ENCODE measurements at regions not wholly inside any gene's neighbourhood (a gene's known extent, or its start where the extent isn't known, plus 50 kb on each side); places are given as distances from the start of the nearest gene placed in this dataset.
"Not testable (repeated sequence)": the region's sequence is repeated elsewhere in the genome, so short reads cannot be mapped to it uniquely, and the experiment has no call there.

GRCh38 chrX:114037515-114037914 lies 546.4 kb upstream of the HTR2C start:
- Histone ChIP-seq H3K4me3 (ENCODE audit: low read length) (no peak overlapping the region), H3K27me3 (ENCODE audit: control insufficient read depth in 2 of 2, insufficient read depth in 2 of 2, low read length in 2 of 2) (no peaks in the 10 kb centered on the region), H3K27ac (ENCODE audit: low read depth, low read length) (no peak overlapping the region), H3K4me1 (ENCODE audit: control insufficient read depth in 2 of 2, insufficient read depth in 2 of 2, low read length in 2 of 2) (no peaks in the 10 kb centered on the region), H3K36me3 (ENCODE audit: control insufficient read depth in 2 of 3, insufficient read depth in 3 of 3, low read length in 3 of 3) (no peaks in the 10 kb centered on the region), H3K9me3 (ENCODE audit: control insufficient read depth in 2 of 3, low read length in 3 of 3) (no peaks in the 10 kb centered on the region)
- H3K9me3 Mint-ChIP-seq = peaks cover 0 to 6% (median 0%) of the 10 kb centered on the region in 11 donors
- intact Hi-C loops (cut with micrococcal nuclease) = no loop called here
- CTCF ChIA-PET = no interaction called here
- H3K36me3 Mint-ChIP-seq = no peaks in the 10 kb centered on the region
- DNase-seq (no peak), ATAC-seq (no peak)
- H3K4me1 Mint-ChIP-seq = no peaks in the 10 kb centered on the region
- POLR2A ChIA-PET = no interaction called here
- no peaks in the 10 kb centered on the region for H3K27me3 Mint-ChIP-seq
- no peak overlapping the region for H3K27ac Mint-ChIP-seq
- no peak overlapping the region for H3K4me3 Mint-ChIP-seq

GRCh38 chrX:114028907-114029662 lies 554.8 kb upstream of the HTR2C start:
- H3K4me3 ChIP-seq (ENCODE audit: low read length) = no peak overlapping the region
- Mint-ChIP-seq H3K27me3 (no peaks in the 10 kb centered on the region), H3K4me1 (no peaks in the 10 kb centered on the region), H3K9me3 (peaks cover 0 to 20% (median 3%) of the 10 kb centered on the region in 11 donors), H3K4me3 (no peak overlapping the region), H3K36me3 (no peaks in the 10 kb centered on the region), H3K27ac (no peak overlapping the region)
- no peaks in the 10 kb centered on the region for H3K27me3 ChIP-seq (ENCODE audit: control insufficient read depth in 2 of 2, insufficient read depth in 2 of 2, low read length in 2 of 2)
- ChIA-PET POLR2A (no interaction called here), CTCF (interaction anchor here (0.6 kb wide), 1 partner anchor 78 kb away, joined by 4 read pairs; no protein-coding TSS in a partner anchor)
- H3K27ac ChIP-seq (ENCODE audit: low read depth, low read length) = no peak overlapping the region
- DNase-seq = no peak
- intact Hi-C loops (cut with micrococcal nuclease) = no loop called here
- H3K36me3 ChIP-seq (ENCODE audit: control insufficient read depth in 2 of 3, insufficient read depth in 3 of 3, low read length in 3 of 3) = no peaks in the 10 kb centered on the region
- H3K9me3 ChIP-seq (ENCODE audit: control insufficient read depth in 2 of 3, low read length in 3 of 3) = no peaks in the 10 kb centered on the region
- ATAC-seq = no peak
- no peaks in the 10 kb centered on the region for H3K4me1 ChIP-seq (ENCODE audit: control insufficient read depth in 2 of 2, insufficient read depth in 2 of 2, low read length in 2 of 2)

DNA sequence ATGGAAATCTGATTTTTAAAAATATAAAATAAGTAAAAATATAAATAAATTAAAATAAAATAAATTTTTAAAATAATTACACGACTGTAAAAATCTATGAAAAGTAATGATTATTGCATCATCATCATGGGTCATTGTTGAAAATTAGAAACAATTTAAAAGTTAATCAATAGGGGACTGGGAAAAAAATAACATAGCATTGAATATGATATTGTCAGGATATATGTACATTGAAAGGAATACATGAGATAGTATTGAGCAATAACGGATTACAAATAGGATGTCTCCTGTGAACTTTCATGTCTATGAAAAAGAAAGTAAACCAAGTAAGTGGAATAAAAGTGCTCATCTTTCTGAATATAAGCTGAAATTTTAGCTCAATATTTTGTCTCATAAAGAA lies 566.8 kb upstream of the HTR2C start:
- H3K9me3 Mint-ChIP-seq = peaks cover 0 to 6% (median 0%) of the 10 kb centered on the region in 11 donors
- H3K36me3 Mint-ChIP-seq = no peaks in the 10 kb centered on the region
- no peaks in the 10 kb centered on the region for H3K4me1 Mint-ChIP-seq
- CTCF ChIA-PET = no interaction called here
- Histone ChIP-seq H3K9me3 (ENCODE audit: control insufficient read depth in 2 of 3, low read length in 3 of 3) (no peaks in the 10 kb centered on the region), H3K27ac (ENCODE audit: low read depth, low read length) (no peak overlapping the region), H3K4me1 (ENCODE audit: control insufficient read depth in 2 of 2, insufficient read depth in 2 of 2, low read length in 2 of 2) (no peaks in the 10 kb centered on the region), H3K27me3 (ENCODE audit: control insufficient read depth in 2 of 2, insufficient read depth in 2 of 2, low read length in 2 of 2) (no peaks in the 10 kb centered on the region), H3K36me3 (ENCODE audit: control insufficient read depth in 2 of 3, insufficient read depth in 3 of 3, low read length in 3 of 3) (no peaks in the 10 kb centered on the region), H3K4me3 (ENCODE audit: low read length) (no peak overlapping the region)
- H3K27me3 Mint-ChIP-seq = no peaks in the 10 kb centered on the region
- no peak overlapping the region for H3K4me3 Mint-ChIP-seq
- POLR2A ChIA-PET = no interaction called here
- no peak for DNase-seq
- H3K27ac Mint-ChIP-seq = no peak overlapping the region
- no peak for ATAC-seq
- intact Hi-C loops (cut with micrococcal nuclease) = no loop called here

GRCh38 chrX:114015966-114016365 lies 567.9 kb upstream of the HTR2C start:
- no peak for DNase-seq
- CTCF ChIA-PET = no interaction called here

GRCh38 chrX:114006664-114007063 lies 577.2 kb upstream of the HTR2C start:
- DNase-seq (no peak), ATAC-seq (no peak)
- Histone ChIP-seq H3K4me3 (ENCODE audit: low read length) (no peak overlapping the region), H3K4me1 (ENCODE audit: control insufficient read depth in 2 of 2, insufficient read depth in 2 of 2, low read length in 2 of 2) (no peaks in the 10 kb centered on the region), H3K9me3 (ENCODE audit: control insufficient read depth in 2 of 3, low read length in 3 of 3) (no peaks in the 10 kb centered on the region), H3K27ac (ENCODE audit: low read depth, low read length) (no peak overlapping the region), H3K27me3 (ENCODE audit: control insufficient read depth in 2 of 2, insufficient read depth in 2 of 2, low read length in 2 of 2) (no peaks in the 10 kb centered on the region), H3K36me3 (ENCODE audit: control insufficient read depth in 2 of 3, insufficient read depth in 3 of 3, low read length in 3 of 3) (no peaks in the 10 kb centered on the region)
- intact Hi-C loops (cut with micrococcal nuclease) = no loop called here
- peaks cover 0 to 6% (median 3%) of the 10 kb centered on the region in 11 donors for H3K9me3 Mint-ChIP-seq
- H3K4me3 Mint-ChIP-seq = no peak overlapping the region
- ChIA-PET POLR2A (no interaction called here), CTCF (no interaction called here)
- H3K4me1 Mint-ChIP-seq = no peaks in the 10 kb centered on the region
- no peaks in the 10 kb centered on the region for H3K27me3 Mint-ChIP-seq
- H3K36me3 Mint-ChIP-seq = no peaks in the 10 kb centered on the region
- no peak overlapping the region for H3K27ac Mint-ChIP-seq

More at GRCh38 chrX:114015966-114016365, 567.9 kb upstream of the HTR2C start:
- H3K4me1 Mint-ChIP-seq = no peaks in the 10 kb centered on the region
- intact Hi-C loops (cut with micrococcal nuclease) = no loop called here
- Histone ChIP-seq H3K27me3 (ENCODE audit: control insufficient read depth in 2 of 2, insufficient read depth in 2 of 2, low read length in 2 of 2) (no peaks in the 10 kb centered on the region), H3K27ac (ENCODE audit: low read depth, low read length) (no peak overlapping the region), H3K4me3 (ENCODE audit: low read length) (no peak overlapping the region), H3K4me1 (ENCODE audit: control insufficient read depth in 2 of 2, insufficient read depth in 2 of 2, low read length in 2 of 2) (no peaks in the 10 kb centered on the region), H3K9me3 (ENCODE audit: control insufficient read depth in 2 of 3, low read length in 3 of 3) (no peaks in the 10 kb centered on the region), H3K36me3 (ENCODE audit: control insufficient read depth in 2 of 3, insufficient read depth in 3 of 3, low read length in 3 of 3) (no peaks in the 10 kb centered on the region)
- H3K9me3 Mint-ChIP-seq = peaks cover 0 to 5% (median 0%) of the 10 kb centered on the region in 11 donors
- H3K27me3 Mint-ChIP-seq = no peaks in the 10 kb centered on the region
- no peaks in the 10 kb centered on the region for H3K36me3 Mint-ChIP-seq
- H3K4me3 Mint-ChIP-seq = no peak overlapping the region
- no peak overlapping the region for H3K27ac Mint-ChIP-seq
- no peak for ATAC-seq
- POLR2A ChIA-PET = no interaction called here

- no peaks in the 10 kb centered on the region for H3K36me3 ChIP-seq (ENCODE audit: control insufficient read depth in 2 of 3, insufficient read depth in 3 of 3, low read length in 3 of 3)
- H3K27me3 Mint-ChIP-seq = no peaks in the 10 kb centered on the region
- H3K9me3 ChIP-seq (ENCODE audit: control insufficient read depth in 2 of 3, low read length in 3 of 3) = no peaks in the 10 kb centered on the region
- peaks cover 0 to 15% (median 0%) of the 10 kb centered on the region in 11 donors for H3K9me3 Mint-ChIP-seq
- no peak for DNase-seq
- no peak overlapping the region for H3K4me3 ChIP-seq (ENCODE audit: low read length)
- H3K27ac ChIP-seq (ENCODE audit: low read depth, low read length) = no peak overlapping the region
- ChIA-PET POLR2A (no interaction called here), CTCF (no interaction called here)
- no peaks in the 10 kb centered on the region for H3K36me3 Mint-ChIP-seq
- ATAC-seq = no peak
- no peak overlapping the region for H3K4me3 Mint-ChIP-seq
- H3K27me3 ChIP-seq (ENCODE audit: control insufficient read depth in 2 of 2, insufficient read depth in 2 of 2, low read length in 2 of 2) = no peaks in the 10 kb centered on the region
- no peak overlapping the region for H3K27ac Mint-ChIP-seq
- no peaks in the 10 kb centered on the region for H3K4me1 ChIP-seq (ENCODE audit: control insufficient read depth in 2 of 2, insufficient read depth in 2 of 2, low read length in 2 of 2)
- intact Hi-C loops (cut with micrococcal nuclease) = no loop called here
- no peaks in the 10 kb centered on the region for H3K4me1 Mint-ChIP-seq
Measured at GRCh38 chrX:113996781-113997180, 587.1 kb upstream of the HTR2C start.

- H3K4me3 Mint-ChIP-seq; H3K27me3 Mint-ChIP-seq; H3K4me1 ChIP-seq (ENCODE audit: control insufficient read depth in 2 of 2, insufficient read depth in 2 of 2, low read length in 2 of 2); H3K4me3 ChIP-seq (ENCODE audit: low read length); H3K36me3 ChIP-seq (ENCODE audit: control insufficient read depth in 2 of 3, insufficient read depth in 3 of 3, low read length in 3 of 3); ATAC-seq; H3K27ac Mint-ChIP-seq; H3K4me1 Mint-ChIP-seq; H3K27ac ChIP-seq (ENCODE audit: low read depth, low read length); H3K27me3 ChIP-seq (ENCODE audit: control insufficient read depth in 2 of 2, insufficient read depth in 2 of 2, low read length in 2 of 2); H3K36me3 Mint-ChIP-seq; DNase-seq; POLR2A ChIA-PET; CTCF ChIA-PET; H3K9me3 ChIP-seq (ENCODE audit: control insufficient read depth in 2 of 3, low read length in 3 of 3); intact Hi-C loops (cut with micrococcal nuclease): not testable (repeated sequence)
- peaks cover 0 to 13% (median 0%) of the 10 kb centered on the region in 11 donors for H3K9me3 Mint-ChIP-seq
Measured at GRCh38 chrX:113991720-113992119, 592.2 kb upstream of the HTR2C start.
